ENCODE measurements at regions not wholly inside any gene's neighbourhood (a gene's known extent, or its start where the extent isn't known, plus 50 kb on each side); places are given as distances from the start of the nearest gene placed in this dataset.

GRCh38 chr1:106603616-106604015 lies 452.9 kb upstream of the PRMT6 start:
- H3K27ac ChIP-seq, result no peak overlapping the region
- TF ChIP-seq CTCF (IDR thresholded peaks at IDR 0.05) (no peak), ZFX (IDR thresholded peaks at IDR 0.05; ENCODE audit: borderline replicate concordance) (no peak)

GRCh38 chr1:106608841-106609240 lies 447.6 kb upstream of the PRMT6 start:
- no peak for TF ChIP-seq ZFX (IDR thresholded peaks at IDR 0.05; ENCODE audit: borderline replicate concordance)
- no peak for TF ChIP-seq CTCF (IDR thresholded peaks at IDR 0.05)

GRCh38 chr1:106613068-106613467 lies 443.4 kb upstream of the PRMT6 start:
- TF ChIP-seq ZFX (IDR thresholded peaks at IDR 0.05; ENCODE audit: borderline replicate concordance) (no peak), CTCF (IDR thresholded peaks at IDR 0.05) (no peak)
- no peak overlapping the region for H3K27ac ChIP-seq

More at GRCh38 chr1:106608841-106609240, 447.6 kb upstream of the PRMT6 start:
- H3K27ac ChIP-seq, result no peak overlapping the region

GRCh38 chr1:106613861-106614260 lies 442.6 kb upstream of the PRMT6 start:
- TF ChIP-seq ZFX (IDR thresholded peaks at IDR 0.05; ENCODE audit: borderline replicate concordance) (no peak), CTCF (IDR thresholded peaks at IDR 0.05) (no peak)

GRCh38 chr1:106615473-106615872 lies 441.0 kb upstream of the PRMT6 start:
- no peak for TF ChIP-seq CTCF (IDR thresholded peaks at IDR 0.05)
- no peak for TF ChIP-seq ZFX (IDR thresholded peaks at IDR 0.05; ENCODE audit: borderline replicate concordance)
- H3K27ac ChIP-seq, result no peak overlapping the region

More at GRCh38 chr1:106613861-106614260, 442.6 kb upstream of the PRMT6 start:
- H3K27ac ChIP-seq, result no peak overlapping the region

- TF ChIP-seq CTCF (IDR thresholded peaks at IDR 0.05), result no peak
- no peak for TF ChIP-seq ZFX (IDR thresholded peaks at IDR 0.05; ENCODE audit: borderline replicate concordance)
- no peak overlapping the region for H3K27ac ChIP-seq
Measured at GRCh38 chr1:106619080-106619826, 437.2 kb upstream of the PRMT6 start.

GRCh38 chr1:106619827-106620134 lies 436.7 kb upstream of the PRMT6 start:
- no peak overlapping the region for H3K27ac ChIP-seq
- TF ChIP-seq ZFX (IDR thresholded peaks at IDR 0.05; ENCODE audit: borderline replicate concordance), result no peak
- TF ChIP-seq CTCF (IDR thresholded peaks at IDR 0.05), result no peak
